K562 (cell line): ENCODE measurements at regions not wholly inside any gene's neighbourhood (a gene's known extent, or its start where the extent isn't known, plus 50 kb on each side); places are given as distances from the start of the nearest gene placed in this dataset.

ENCODE experiments used
- ATAC-seq: fragments of 200-7000 bp; cut with Tn5 transposase; 3 replicates; pipeline ENCODE4 v1.9.1; 2020; ENCODE audit warnings: moderate library complexity
- BruUV-seq: library from RNA; stranded (reverse); fragments of 400-500 nt; replicated peaks from 2 replicates; lab custom pipeline; 2021; lab: Mats Ljungman, UMichigan
- CTCF ChIA-PET: fragments of 300-600 bp; formaldehyde crosslinking; extraction: SDS; loops from one replicate; lab custom pipeline; 2021; ENCODE audit warnings: low intra/inter-chr PET ratio; lab: Yijun Ruan, JAX
- POLR2A ChIA-PET: fragments of 300-600, 350-650 bp; sonication (Branson Sonifier 250); formaldehyde crosslinking; extraction: SDS; loops from one replicate; lab custom pipeline; 2021; ENCODE audit warnings: antibody characterized with exemption, inconsistent platforms; lab: Yijun Ruan, JAX
- DNase-seq, 4 experiments: peaks; one replicate each; pipeline versions ENCODE4 v3.0.0 to v3.0.0-alpha.2; 2011 to 2018; ENCODE audit warnings: low spot score in 3 of 4, mixed read lengths in 3 of 4; ENCODE audit errors: extremely low read depth in 1 of 4
- FAIRE-seq: peaks from 2 replicates; lab custom pipeline; 2011; peaks lifted over from hg19 to GRCh38; lab: Jason Lieb, UNC
- H2AFZ ChIP-seq: 2 replicates; pipeline ENCODE4 v1.6.0; 2011; ENCODE audit warnings: low read depth, low read length, control low read depth, inconsistent platforms
- H3K27ac ChIP-seq: fragments of 200-600 bp; 3 replicates; pipeline ENCODE4 v1.8.0; 2011; ENCODE audit warnings: low read depth, mild to moderate bottlenecking, control low read depth, inconsistent platforms, low read length, moderate library complexity, mixed read lengths; ENCODE audit errors: extremely low read depth
- H3K27me3 ChIP-seq, 2 experiments: fragments of 300-600 bp in 1 of 2; 2 replicates in 1 of 2; 3 replicates in 1 of 2; pipeline versions ENCODE4 v1.6.0 to v1.8.0; 2011; ENCODE audit warnings: inconsistent platforms in 2 of 2, low read length in 2 of 2, mild to moderate bottlenecking in 1 of 2, mixed read lengths in 1 of 2, moderate library complexity in 1 of 2; ENCODE audit not compliant: control insufficient read depth in 2 of 2, insufficient read depth in 2 of 2
- H3K36me3 ChIP-seq: fragments of 300-600 bp; 3 replicates; pipeline ENCODE4 v1.8.0; 2011; ENCODE audit warnings: mild to moderate bottlenecking, low read length, inconsistent platforms; ENCODE audit not compliant: control insufficient read depth, insufficient read depth
- H3K4me1 ChIP-seq, 2 experiments: fragments of 200-600 bp in 1 of 2; replicated peaks in 1 of 2; 2 replicates in 1 of 2; 3 replicates in 1 of 2; pipeline versions ENCODE4 v1.5.1 to v1.8.0; 2011; ENCODE audit warnings: inconsistent platforms in 2 of 2, low read length in 2 of 2, mild to moderate bottlenecking in 1 of 2, mixed read lengths in 1 of 2, moderate library complexity in 1 of 2; ENCODE audit not compliant: control insufficient read depth in 2 of 2, insufficient read depth in 2 of 2
- H3K4me2 ChIP-seq: 2 replicates; pipeline ENCODE4 v1.6.1; 2011; ENCODE audit warnings: low read length, control low read depth, inconsistent platforms, mixed read lengths; ENCODE audit not compliant: insufficient read depth
- H3K4me3 ChIP-seq: fragments of 200-600 bp; sonication (generic), shearing (Covaris generic); 2 replicates; pipeline ENCODE4 v1.5.1; 2016; ENCODE audit warnings: control low read depth, inconsistent platforms
- H3K79me2 ChIP-seq: fragments of 200-600 bp; 3 replicates; pipeline ENCODE4 v1.8.0; 2011; ENCODE audit warnings: low read length, inconsistent platforms; ENCODE audit not compliant: control insufficient read depth, insufficient read depth
- H3K9ac ChIP-seq, 2 experiments: 2 replicates each; pipeline versions ENCODE4 v1.6.0 to v1.6.1; 2011; ENCODE audit warnings: low read depth in 2 of 2, low read length in 2 of 2, control low read depth in 1 of 2, inconsistent platforms in 1 of 2, mild to moderate bottlenecking in 1 of 2, mixed read lengths in 1 of 2; ENCODE audit not compliant: insufficient read depth in 1 of 2
- H3K9me1 ChIP-seq: one replicate; pipeline ENCODE4 v1.6.0; 2011; ENCODE audit warnings: inconsistent platforms, mild to moderate bottlenecking, low read length, moderate library complexity; ENCODE audit not compliant: control insufficient read depth, insufficient read depth
- H3K9me3 ChIP-seq: replicated peaks from 2 replicates; pipeline ENCODE4 v1.5.1; 2011; ENCODE audit warnings: low read depth, low read length, inconsistent platforms; ENCODE audit not compliant: control insufficient read depth, insufficient read depth
- H4K20me1 ChIP-seq: replicated peaks from 2 replicates; pipeline ENCODE4 v1.6.1; 2011; ENCODE audit warnings: low read length, inconsistent platforms, mixed read lengths; ENCODE audit not compliant: control insufficient read depth, insufficient read depth
- CBX3 ChIP-seq, 2 experiments: IDR thresholded peaks; 1 replicate in 1 of 2; 2 replicates in 1 of 2; pipeline ENCODE4 v1.6.1; 2012; ENCODE audit warnings: inconsistent platforms in 2 of 2, low read length in 2 of 2, borderline replicate concordance in 1 of 2, control low read depth in 1 of 2
- ILF3 ChIP-seq: fragments of 450-650 bp; IDR thresholded peaks from 2 replicates; pipeline ENCODE4 v1.6.1; 2018; ENCODE audit warnings: antibody characterized with exemption, mild to moderate bottlenecking, moderate library complexity, borderline replicate concordance
- IRF2 ChIP-seq: sonication (generic); formaldehyde crosslinking; IDR thresholded peaks from 2 replicates; pipeline ENCODE4 v1.8.1; 2022; ENCODE audit warnings: mild to moderate bottlenecking, missing genetic modification reagents
- MEF2A ChIP-seq: IDR thresholded peaks from 2 replicates; pipeline ENCODE4 v1.6.1; 2011; ENCODE audit warnings: low read depth, mild to moderate bottlenecking, low read length, moderate library complexity; ENCODE audit not compliant: control insufficient read depth
- PTTG1 ChIP-seq: fragments of 450-650 bp; IDR thresholded peaks from 2 replicates; pipeline ENCODE4 v1.6.1; 2016; ENCODE audit warnings: low read depth, mild to moderate bottlenecking, missing genetic modification characterization, missing compliant biosample characterization
- WHSC1 ChIP-seq: IDR thresholded peaks from one replicate; pipeline ENCODE4 v1.6.1; 2012; ENCODE audit warnings: low read length, control low read depth, inconsistent platforms
- XRCC5 ChIP-seq: fragments of 200-400 bp; formaldehyde crosslinking; IDR thresholded peaks from 2 replicates; pipeline ENCODE4 v1.6.1; 2017; ENCODE audit warnings: low read depth, mild to moderate bottlenecking, low read length
- ZNF124 ChIP-seq: sonication (generic); formaldehyde crosslinking; IDR thresholded peaks from 2 replicates; pipeline ENCODE4 v1.8.1; 2022; ENCODE audit warnings: missing genetic modification reagents
- ZNF143 ChIP-seq: sonication (generic); formaldehyde crosslinking; IDR thresholded peaks from 2 replicates; pipeline ENCODE4 v1.9.0; 2022; ENCODE audit warnings: mild to moderate bottlenecking, missing genetic modification reagents
- ZNF347 ChIP-seq: fragments of 450-650 bp; formaldehyde crosslinking; IDR thresholded peaks from 2 replicates; pipeline ENCODE4 v1.4.0; 2020; ENCODE audit warnings: low read depth, mild to moderate bottlenecking, moderate library complexity
- WGBS: fragments of 100-300 bp; shearing (Covaris generic); methylation state at CpG from one replicate; pipeline ENCODE4 v1.1.6; 2016; ENCODE audit warnings: low coverage, mixed read lengths; ENCODE audit not compliant: insufficient coverage; ENCODE audit errors: missing lambda C conversion rate; 5-methylcytosine and 5-hydroxymethylcytosine counted together
- in situ Hi-C: fragments of 300-500 bp; cut with MboI; formaldehyde crosslinking; loops from 4 replicates; pipeline ENCODE4 v1.15.0; 2018; ENCODE audit warnings: inconsistent platforms, mixed read lengths
- intact Hi-C: fragments of 100-400 bp; cut with micrococcal nuclease; formaldehyde crosslinking; loops from 2 replicates; pipeline ENCODE4 v1.14.2; 2022
- TF ChIP-seq, protein P1 (sequence below): sonication (generic); formaldehyde crosslinking; IDR thresholded peaks from 2 replicates; pipeline ENCODE4 v1.8.0; 2022; ENCODE audit warnings: missing genetic modification reagents, mild to moderate bottlenecking, moderate library complexity, borderline replicate concordance
- TF ChIP-seq, protein P2 (sequence below): fragments of 200-800 bp; sonication (Bioruptor generic); IDR thresholded peaks from 2 replicates; pipeline ENCODE4 v1.6.1; 2017; ENCODE audit warnings: missing genetic modification characterization, missing compliant biosample characterization
- TF ChIP-seq, protein P3 (sequence below): sonication (generic); formaldehyde crosslinking; IDR thresholded peaks from 2 replicates; pipeline ENCODE4 v1.8.1; 2023; ENCODE audit warnings: mild to moderate bottlenecking, missing genetic modification reagents

DNA sequence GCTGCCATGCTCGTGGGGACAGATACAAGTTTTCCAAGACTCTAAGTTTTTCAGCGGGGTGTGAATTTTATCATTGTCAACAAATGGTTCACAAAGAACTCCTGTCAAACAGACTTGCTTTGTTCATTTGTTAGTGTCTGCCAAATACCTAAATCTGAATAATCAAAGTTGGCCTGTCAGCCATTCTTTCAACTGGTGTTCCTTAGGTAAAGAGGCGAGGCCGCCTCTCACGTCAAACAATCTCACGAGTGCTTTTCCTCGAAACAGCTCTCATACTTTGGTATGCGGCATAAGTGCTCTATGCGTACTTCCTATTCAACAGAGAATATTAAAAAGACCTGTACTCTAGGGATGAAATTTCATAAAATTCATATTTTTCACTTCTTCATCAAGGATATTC is 51.4 kb upstream of the KANK4 start:
- Histone ChIP-seq H3K4me3 (no peak overlapping the region), H4K20me1 (no peaks in the 10 kb centered on the region; the same call in 1 of the 2 replicates), H3K9me3 (no peaks in the 10 kb centered on the region), H2AFZ (no peak overlapping the region), H3K4me2 (no peak overlapping the region), H3K36me3 (no peaks in the 10 kb centered on the region), H3K27ac (no peak overlapping the region), H3K9me1 (no peaks in the 10 kb centered on the region), H3K4me1 (no peaks in the 10 kb centered on the region), H3K9ac (no peak overlapping the region), H3K27me3 (peaks cover 0 to 5% of the 10 kb centered on the region in 2 experiments; a peak in 2 of 5 replicates), H3K79me2 (no peaks in the 10 kb centered on the region)
- TF ChIP-seq ZNF347 (CRISPR knock-in tag) (no peak), CBX3 (IDR thresholded peaks at IDR 0.05; ENCODE audit: borderline replicate concordance in 1 of 2, low read length in 2 of 2) (no peak), MEF2A (no peak), ZNF143 (no peak), WHSC1 (no peak), ZNF124 (CRISPR knock-in tag) (no peak), PTTG1 (no peak), XRCC5 (no peak), ILF3 (no peak), IRF2 (CRISPR knock-in tag) (no peak)
- TF ChIP-seq, protein P1, sequence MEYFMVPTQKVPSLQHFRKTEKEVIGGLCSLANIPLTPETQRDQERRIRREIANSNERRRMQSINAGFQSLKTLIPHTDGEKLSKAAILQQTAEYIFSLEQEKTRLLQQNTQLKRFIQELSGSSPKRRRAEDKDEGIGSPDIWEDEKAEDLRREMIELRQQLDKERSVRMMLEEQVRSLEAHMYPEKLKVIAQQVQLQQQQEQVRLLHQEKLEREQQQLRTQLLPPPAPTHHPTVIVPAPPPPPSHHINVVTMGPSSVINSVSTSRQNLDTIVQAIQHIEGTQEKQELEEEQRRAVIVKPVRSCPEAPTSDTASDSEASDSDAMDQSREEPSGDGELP (CRISPR knock-in tag): no peak
- TF ChIP-seq, protein P2, sequence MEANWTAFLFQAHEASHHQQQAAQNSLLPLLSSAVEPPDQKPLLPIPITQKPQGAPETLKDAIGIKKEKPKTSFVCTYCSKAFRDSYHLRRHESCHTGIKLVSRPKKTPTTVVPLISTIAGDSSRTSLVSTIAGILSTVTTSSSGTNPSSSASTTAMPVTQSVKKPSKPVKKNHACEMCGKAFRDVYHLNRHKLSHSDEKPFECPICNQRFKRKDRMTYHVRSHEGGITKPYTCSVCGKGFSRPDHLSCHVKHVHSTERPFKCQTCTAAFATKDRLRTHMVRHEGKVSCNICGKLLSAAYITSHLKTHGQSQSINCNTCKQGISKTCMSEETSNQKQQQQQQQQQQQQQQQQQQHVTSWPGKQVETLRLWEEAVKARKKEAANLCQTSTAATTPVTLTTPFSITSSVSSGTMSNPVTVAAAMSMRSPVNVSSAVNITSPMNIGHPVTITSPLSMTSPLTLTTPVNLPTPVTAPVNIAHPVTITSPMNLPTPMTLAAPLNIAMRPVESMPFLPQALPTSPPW (CRISPR knock-in tag): no peak
- TF ChIP-seq, protein P3, sequence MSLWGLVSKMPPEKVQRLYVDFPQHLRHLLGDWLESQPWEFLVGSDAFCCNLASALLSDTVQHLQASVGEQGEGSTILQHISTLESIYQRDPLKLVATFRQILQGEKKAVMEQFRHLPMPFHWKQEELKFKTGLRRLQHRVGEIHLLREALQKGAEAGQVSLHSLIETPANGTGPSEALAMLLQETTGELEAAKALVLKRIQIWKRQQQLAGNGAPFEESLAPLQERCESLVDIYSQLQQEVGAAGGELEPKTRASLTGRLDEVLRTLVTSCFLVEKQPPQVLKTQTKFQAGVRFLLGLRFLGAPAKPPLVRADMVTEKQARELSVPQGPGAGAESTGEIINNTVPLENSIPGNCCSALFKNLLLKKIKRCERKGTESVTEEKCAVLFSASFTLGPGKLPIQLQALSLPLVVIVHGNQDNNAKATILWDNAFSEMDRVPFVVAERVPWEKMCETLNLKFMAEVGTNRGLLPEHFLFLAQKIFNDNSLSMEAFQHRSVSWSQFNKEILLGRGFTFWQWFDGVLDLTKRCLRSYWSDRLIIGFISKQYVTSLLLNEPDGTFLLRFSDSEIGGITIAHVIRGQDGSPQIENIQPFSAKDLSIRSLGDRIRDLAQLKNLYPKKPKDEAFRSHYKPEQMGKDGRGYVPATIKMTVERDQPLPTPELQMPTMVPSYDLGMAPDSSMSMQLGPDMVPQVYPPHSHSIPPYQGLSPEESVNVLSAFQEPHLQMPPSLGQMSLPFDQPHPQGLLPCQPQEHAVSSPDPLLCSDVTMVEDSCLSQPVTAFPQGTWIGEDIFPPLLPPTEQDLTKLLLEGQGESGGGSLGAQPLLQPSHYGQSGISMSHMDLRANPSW (CRISPR knock-in tag): no peak
- 0% methylated on average over 9 of the region's 9 CpGs for WGBS
- DNase-seq (no peak), FAIRE-seq (no peak), ATAC-seq (no peak)
- ChIA-PET POLR2A (no interaction called here), CTCF (no interaction called here)
- in situ Hi-C loops (no loop called here), intact Hi-C loops (no loop called here)
- no TSS peak for BruUV-seq
